IMR-90 (cell line): ENCODE measurements at regions not wholly inside any gene's neighbourhood (a gene's known extent, or its start where the extent isn't known, plus 50 kb on each side); places are given as distances from the start of the nearest gene placed in this dataset.
A peak's percentile ranks its signal among the peaks of the same experiment; 100 is the strongest.

Source experiments
- ATAC-seq: fragments of 200-7000 bp; cut with Tn5 transposase; 2 replicates; pipeline ENCODE4 v1.9.1; 2020; ENCODE audit warnings: low read depth, mild to moderate bottlenecking, moderate library complexity
- BruUV-seq: library from RNA; stranded (reverse); fragments of 400-500 nt; replicated peaks from 2 replicates; lab custom pipeline; 2021; lab: Mats Ljungman, UMichigan
- CTCF ChIA-PET: fragments of 300-600 bp; formaldehyde crosslinking; extraction: SDS; loops from one replicate; lab custom pipeline; 2021; ENCODE audit warnings: antibody characterized with exemption; lab: Yijun Ruan, JAX
- POLR2A ChIA-PET: fragments of 300-600 bp; sonication (Branson Sonifier 250); formaldehyde crosslinking; loops from one replicate; lab custom pipeline; 2022; ENCODE audit warnings: antibody characterized with exemption; ENCODE audit not compliant: unreplicated experiment; lab: Charles Lee
- DNase-seq: peaks from one replicate; pipeline ENCODE4 v3.0.0; 2013
- H2AFZ ChIP-seq: replicated peaks from 2 replicates; pipeline ENCODE3; 2013; ENCODE audit warnings: low read length, mild to moderate bottlenecking; ENCODE audit not compliant: poor library complexity
- H2AK5ac ChIP-seq: 2 replicates; pipeline ENCODE4 v1.6.1; 2013; ENCODE audit warnings: low read depth, low read length, inconsistent platforms
- H2AK9ac ChIP-seq: replicated peaks from 2 replicates; pipeline ENCODE3; 2013; ENCODE audit warnings: mild to moderate bottlenecking, low read depth, low read length, moderate library complexity; ENCODE audit not compliant: poor library complexity
- H2BK120ac ChIP-seq: 2 replicates; pipeline ENCODE4 v1.6.1; 2013; ENCODE audit warnings: low read depth, low read length, inconsistent platforms
- H2BK15ac ChIP-seq: 3 replicates; pipeline ENCODE4 v1.6.1; 2013; ENCODE audit warnings: low read depth, low read length, inconsistent platforms
- H2BK20ac ChIP-seq: 2 replicates; pipeline ENCODE4 v1.6.1; 2013; ENCODE audit warnings: low read depth, mild to moderate bottlenecking, inconsistent platforms, low read length, moderate library complexity
- H2BK5ac ChIP-seq: 2 replicates; pipeline ENCODE4 v1.6.1; 2013; ENCODE audit warnings: mild to moderate bottlenecking, low read depth, low read length, inconsistent platforms; ENCODE audit not compliant: poor library complexity, severe bottlenecking
- H3K14ac ChIP-seq: replicated peaks from 2 replicates; pipeline ENCODE4 v1.6.1; 2013; ENCODE audit warnings: low read depth, low read length, inconsistent platforms
- H3K18ac ChIP-seq: 2 replicates; pipeline ENCODE4 v1.6.1; 2013; ENCODE audit warnings: low read depth, low read length, control low read depth
- H3K23ac ChIP-seq: 2 replicates; pipeline ENCODE4 v1.6.1; 2013; ENCODE audit warnings: low read depth, low read length, inconsistent platforms
- H3K27ac ChIP-seq: 2 replicates; pipeline ENCODE4 v1.5.1; 2013; ENCODE audit warnings: mild to moderate bottlenecking, control low read depth, low read length; ENCODE audit not compliant: insufficient read depth
- H3K27me3 ChIP-seq: 2 replicates; pipeline ENCODE4 v1.6.1; 2013; ENCODE audit warnings: low read length; ENCODE audit not compliant: control insufficient read depth, insufficient read depth
- H3K36me3 ChIP-seq: 2 replicates; pipeline ENCODE4 v1.6.1; 2013; ENCODE audit warnings: low read length, mixed read lengths; ENCODE audit not compliant: control insufficient read depth, insufficient read depth
- H3K4ac ChIP-seq: 2 replicates; pipeline ENCODE4 v1.6.1; 2013; ENCODE audit warnings: low read depth, low read length, inconsistent platforms
- H3K4me1 ChIP-seq: 2 replicates; pipeline ENCODE4 v1.6.1; 2013; ENCODE audit warnings: low read length, mixed read lengths; ENCODE audit not compliant: control insufficient read depth, insufficient read depth
- H3K4me2 ChIP-seq: 2 replicates; pipeline ENCODE4 v1.6.1; 2013; ENCODE audit warnings: low read depth, mild to moderate bottlenecking, control low read depth, low read length, moderate library complexity
- H3K4me3 ChIP-seq: 2 replicates; pipeline ENCODE4 v1.5.1; 2013; ENCODE audit warnings: low read depth, mild to moderate bottlenecking, control low read depth, low read length, moderate library complexity; ENCODE audit not compliant: insufficient read depth
- H3K56ac ChIP-seq: 2 replicates; pipeline ENCODE4 v1.6.1; 2013; ENCODE audit warnings: low read length, inconsistent platforms; ENCODE audit not compliant: insufficient read depth; ENCODE audit errors: extremely low read depth
- H3K79me1 ChIP-seq, 2 experiments: 2 replicates each; pipeline ENCODE4 v1.6.1; 2013; ENCODE audit warnings: low read length in 2 of 2, inconsistent platforms in 1 of 2, low read depth in 1 of 2
- H3K9ac ChIP-seq: 2 replicates; pipeline ENCODE4 v1.6.1; 2013; ENCODE audit warnings: low read depth, low read length, control low read depth
- H3K9me1 ChIP-seq: 2 replicates; pipeline ENCODE4 v1.6.1; 2013; ENCODE audit warnings: low read length, inconsistent platforms; ENCODE audit not compliant: insufficient read depth
- H3K9me3 ChIP-seq: 2 replicates; pipeline ENCODE4 v1.6.1; 2013; ENCODE audit warnings: low read length; ENCODE audit not compliant: control insufficient read depth, insufficient read depth
- H4K20me1 ChIP-seq: 2 replicates; pipeline ENCODE4 v1.6.1; 2013; ENCODE audit warnings: low read length, inconsistent platforms; ENCODE audit not compliant: insufficient read depth
- H4K5ac ChIP-seq: 2 replicates; pipeline ENCODE4 v1.6.1; 2013; ENCODE audit warnings: mild to moderate bottlenecking, low read depth, low read length, control low read depth
- H4K8ac ChIP-seq, 2 experiments: 2 replicates each; pipeline ENCODE4 v1.6.1; 2013; ENCODE audit warnings: low read depth in 2 of 2, low read length in 2 of 2, control low read depth in 1 of 2, inconsistent platforms in 1 of 2
- H4K91ac ChIP-seq: 2 replicates; pipeline ENCODE4 v1.6.1; 2013; ENCODE audit warnings: low read depth, low read length, inconsistent platforms; ENCODE audit not compliant: insufficient read depth
- BHLHE40 ChIP-seq: fragments of 150-350 bp; IDR thresholded peaks from 2 replicates; pipeline ENCODE4 v1.6.1; 2016; ENCODE audit warnings: mild to moderate bottlenecking, low read depth, low read length
- CEBPB ChIP-seq: IDR thresholded peaks from 2 replicates; pipeline ENCODE4 v1.6.1; 2012; ENCODE audit warnings: low read depth, low read length, improper control_type of control experiment
- CHD1 ChIP-seq: IDR thresholded peaks from 2 replicates; pipeline ENCODE4 v1.6.1; 2012; ENCODE audit warnings: low read depth, low read length, improper control_type of control experiment
- CTCF ChIP-seq: conservative IDR thresholded peaks from 2 replicates; pipeline ENCODE4 v1.5.1; 2012; ENCODE audit warnings: mild to moderate bottlenecking, low read depth, low read length, improper control_type of control experiment
- ELK1 ChIP-seq: fragments of 150-350 bp; IDR thresholded peaks from 2 replicates; pipeline ENCODE4 v1.6.1; 2016; ENCODE audit warnings: low read depth, mild to moderate bottlenecking, low read length, moderate library complexity, borderline replicate concordance
- FOS ChIP-seq: fragments of 150-350 bp; IDR thresholded peaks from 2 replicates; pipeline ENCODE4 v1.6.1; 2016; ENCODE audit warnings: low read depth, low read length
- MAFK ChIP-seq: IDR thresholded peaks from 2 replicates; pipeline ENCODE4 v1.6.1; 2012; ENCODE audit warnings: low read depth, low read length, improper control_type of control experiment
- MAZ ChIP-seq: IDR thresholded peaks from 2 replicates; pipeline ENCODE4 v1.6.1; 2012; ENCODE audit warnings: low read depth, mild to moderate bottlenecking, low read length, improper control_type of control experiment, moderate library complexity, borderline replicate concordance
- MXI1 ChIP-seq: IDR thresholded peaks from 2 replicates; pipeline ENCODE4 v1.6.1; 2012; ENCODE audit warnings: low read depth, mild to moderate bottlenecking, low read length, moderate library complexity, borderline replicate concordance
- NFE2L2 ChIP-seq: fragments of 150-350 bp; IDR thresholded peaks from 2 replicates; pipeline ENCODE4 v1.6.1; 2016; ENCODE audit warnings: low read depth, mild to moderate bottlenecking, low read length
- POLR2A ChIP-seq: IDR thresholded peaks from 2 replicates; pipeline ENCODE4 v1.6.1; 2012; ENCODE audit warnings: mild to moderate bottlenecking, low read depth, low read length
- RAD21 ChIP-seq: IDR thresholded peaks from 2 replicates; pipeline ENCODE4 v1.6.1; 2012; ENCODE audit warnings: low read length, improper control_type of control experiment
- RCOR1 ChIP-seq: IDR thresholded peaks from 2 replicates; pipeline ENCODE4 v1.6.1; 2012; ENCODE audit warnings: mild to moderate bottlenecking, low read length, improper control_type of control experiment; ENCODE audit not compliant: insufficient replicate concordance
- RFX5 ChIP-seq: IDR thresholded peaks from 2 replicates; pipeline ENCODE4 v1.8.0; 2012; ENCODE audit warnings: low read depth, mild to moderate bottlenecking, low read length, moderate library complexity
- SMC3 ChIP-seq: fragments of 150-350 bp; IDR thresholded peaks from 2 replicates; pipeline ENCODE4 v1.6.1; 2016; ENCODE audit warnings: low read depth, mild to moderate bottlenecking, antibody characterized with exemption, low read length, moderate library complexity
- USF2 ChIP-seq: fragments of 150-350 bp; IDR thresholded peaks from 2 replicates; pipeline ENCODE4 v1.6.1; 2017; ENCODE audit warnings: mild to moderate bottlenecking, antibody characterized with exemption, low read length, low read depth
- WGBS, 2 experiments: methylation state at CpG; one replicate each; pipeline versions ENCODE4 v1.1.5 to v1.1.7; 2013; ENCODE audit warnings: missing lambda C conversion rate in 2 of 2; ENCODE audit not compliant: insufficient read length in 1 of 2; ENCODE audit errors: extremely low coverage in 2 of 2; 5-methylcytosine and 5-hydroxymethylcytosine counted together
- dilution Hi-C: fragments of 300-500 bp; cut with HindIII; formaldehyde crosslinking; loops from one replicate; pipeline ENCODE4 v1.14.3; 2018; ENCODE audit warnings: low sequenced_read_pairs; ENCODE audit not compliant: unreplicated experiment
- in situ Hi-C: fragments of 300-500 bp; cut with MboI; formaldehyde crosslinking; loops from 3 replicates; pipeline ENCODE4 v1.14.3; 2019; ENCODE audit warnings: low sequenced_read_pairs, inconsistent platforms, mixed read lengths
- intact Hi-C: fragments of 100-400 bp; cut with micrococcal nuclease; formaldehyde crosslinking; loops from 2 replicates; pipeline ENCODE4 v1.10.0; 2022

GRCh38 chr4:123892368-123892976 is 495.9 kb downstream of the SPRY1 start:
- no peak overlapping the region for H3K4me3 ChIP-seq
- H3K18ac ChIP-seq: peak overlapping the region; percentile 12; the same call in 1 of the 2 replicates
- H3K27ac ChIP-seq: no peak overlapping the region
- no peak overlapping the region for H3K4me2 ChIP-seq
- H3K14ac ChIP-seq: no peak overlapping the region
- H2BK5ac ChIP-seq: no peak overlapping the region
- H3K23ac ChIP-seq: no peak overlapping the region
- H2AK9ac ChIP-seq: no peak overlapping the region
- H4K91ac ChIP-seq: no peak overlapping the region
- ChIA-PET POLR2A (no interaction called here), CTCF (interaction anchor here (1.0 kb wide), 1 partner anchor 36 kb away, joined by 4 read pairs; no protein-coding TSS in a partner anchor)
- DNase-seq: peak; percentile 0
- in situ Hi-C loops (no loop called here), dilution Hi-C loops (no loop called here), intact Hi-C loops (no loop called here)
- no peak overlapping the region for H4K5ac ChIP-seq
- H4K20me1 ChIP-seq: no peaks in the 10 kb centered on the region
- H3K9ac ChIP-seq: no peak overlapping the region
- no peaks in the 10 kb centered on the region for H3K9me3 ChIP-seq
- no peak overlapping the region for H2AK5ac ChIP-seq
- H3K4me1 ChIP-seq: peaks cover 4% of the 10 kb centered on the region; the same call in 1 of the 2 replicates
- H3K9me1 ChIP-seq: no peaks in the 10 kb centered on the region
- no peak overlapping the region for H4K8ac ChIP-seq
- WGBS, 2 experiments: no CpG with 5 or more reads among the region's 4 CpGs
- H3K27me3 ChIP-seq: no peaks in the 10 kb centered on the region
- TF ChIP-seq CEBPB (no peak), RCOR1 (no peak), POLR2A (no peak), CTCF (no peak), RFX5 (no peak), ELK1 (no peak), MAFK (no peak), NFE2L2 (no peak), CHD1 (no peak), BHLHE40 (no peak), FOS (no peak), MXI1 (no peak), USF2 (no peak), SMC3 (no peak), MAZ (no peak), RAD21 (no peak)
- ATAC-seq: no peak
- no peak overlapping the region for H2BK120ac ChIP-seq
- no peak overlapping the region for H2BK20ac ChIP-seq
- no peak overlapping the region for H3K56ac ChIP-seq
- H2AFZ ChIP-seq: no peak overlapping the region
- BruUV-seq: no TSS peak
- no peak overlapping the region for H2BK15ac ChIP-seq
- H3K79me1 ChIP-seq: no peaks in the 10 kb centered on the region
- no peak overlapping the region for H3K4ac ChIP-seq
- H3K36me3 ChIP-seq: no peaks in the 10 kb centered on the region
